RWPE1 (cell line): ENCODE measurements at regions not wholly inside any gene's neighbourhood (a gene's known extent, or its start where the extent isn't known, plus 50 kb on each side); places are given as distances from the start of the nearest gene placed in this dataset.

ENCODE experiments used
- CTCF ChIA-PET: fragments of 350-600 bp; sonication (Branson Sonifier 250); formaldehyde crosslinking; extraction: SDS; loops from one replicate; lab custom pipeline; 2021; lab: Yijun Ruan, JAX
- POLR2A ChIA-PET: fragments of 400-600 bp; formaldehyde crosslinking; extraction: SDS; loops from one replicate; lab custom pipeline; 2020; ENCODE audit warnings: antibody characterized with exemption; ENCODE audit not compliant: low non-redundant PET; lab: Yijun Ruan, JAX
- DNase-seq: peaks from one replicate; pipeline ENCODE4 v3.0.0; 2012; ENCODE audit warnings: low spot score
- H3K27ac ChIP-seq: fragments of 450-650 bp; 2 replicates; pipeline ENCODE4 v1.5.1; 2017
- CTCF ChIP-seq: fragments of 450-650 bp; conservative IDR thresholded peaks from 2 replicates; pipeline ENCODE4 v1.5.1; 2017; ENCODE audit warnings: low read depth, mild to moderate bottlenecking

GRCh38 chr7:68119411-68119810, 1122.8 kb downstream of the TYW1 start:
- no peak for TF ChIP-seq CTCF
- DNase-seq, result no peak
- CTCF ChIA-PET, result no interaction called here
- POLR2A ChIA-PET, result no interaction called here
- H3K27ac ChIP-seq, result no peak overlapping the region

GRCh38 chr7:68121056-68121455, 1124.4 kb downstream of the TYW1 start:
- no peak overlapping the region for H3K27ac ChIP-seq
- CTCF ChIA-PET, result no interaction called here
- no peak for DNase-seq
- TF ChIP-seq CTCF, result no peak
- POLR2A ChIA-PET, result no interaction called here

GRCh38 chr7:68121655-68122054, 1125.0 kb downstream of the TYW1 start:
- ChIA-PET POLR2A (no interaction called here), CTCF (no interaction called here)
- DNase-seq, result no peak
- no peak overlapping the region for H3K27ac ChIP-seq
- TF ChIP-seq CTCF, result no peak

GRCh38 chr7:68122801-68123200, 1126.2 kb downstream of the TYW1 start:
- no peak overlapping the region for H3K27ac ChIP-seq
- no peak for DNase-seq
- CTCF ChIA-PET, result no interaction called here
- POLR2A ChIA-PET, result no interaction called here
- TF ChIP-seq CTCF, result no peak

- no peak overlapping the region for H3K27ac ChIP-seq
- TF ChIP-seq CTCF, result no peak
- no peak for DNase-seq
- ChIA-PET CTCF (no interaction called here), POLR2A (no interaction called here)
These were observed 1128.5 kb downstream of the TYW1 start for GRCh38 chr7:68125168-68125567.

GRCh38 chr7:68133045-68133444, 1136.4 kb downstream of the TYW1 start:
- ChIA-PET CTCF (no interaction called here), POLR2A (no interaction called here)
- DNase-seq, result no peak
- no peak overlapping the region for H3K27ac ChIP-seq
- TF ChIP-seq CTCF, result no peak

- CTCF ChIA-PET, result no interaction called here
- no peak for TF ChIP-seq CTCF
- no peak for DNase-seq
- POLR2A ChIA-PET, result interaction anchor here (0.6 kb wide), 1 partner anchor 155 kb away, joined by 3 read pairs; no protein-coding TSS in a partner anchor
- H3K27ac ChIP-seq, result no peak overlapping the region
These were observed 1146.7 kb downstream of the TYW1 start for GRCh38 chr7:68143345-68143744.
